ENCODE measurements at regions not wholly inside any gene's neighbourhood (a gene's known extent, or its start where the extent isn't known, plus 50 kb on each side); places are given as distances from the start of the nearest gene placed in this dataset.
A peak's percentile ranks its signal among the peaks of the same experiment; 100 is the strongest.
"Not testable (repeated sequence)": the region's sequence is repeated elsewhere in the genome, so short reads cannot be mapped to it uniquely, and the experiment has no call there.

- no peak for DNase-seq
Observed at GRCh38 chr6:91082311-91082832, 495.5 kb upstream of the MAP3K7 start.

GRCh38 chr6:91081452-91082067 is 494.7 kb upstream of the MAP3K7 start:
- peak; percentile 30 for DNase-seq

- DNase-seq: no peak
Observed at GRCh38 chr6:91080871-91081270, 494.0 kb upstream of the MAP3K7 start.

- no peak for DNase-seq
Observed at GRCh38 chr6:91079969-91080368, 493.1 kb upstream of the MAP3K7 start.

DNA sequence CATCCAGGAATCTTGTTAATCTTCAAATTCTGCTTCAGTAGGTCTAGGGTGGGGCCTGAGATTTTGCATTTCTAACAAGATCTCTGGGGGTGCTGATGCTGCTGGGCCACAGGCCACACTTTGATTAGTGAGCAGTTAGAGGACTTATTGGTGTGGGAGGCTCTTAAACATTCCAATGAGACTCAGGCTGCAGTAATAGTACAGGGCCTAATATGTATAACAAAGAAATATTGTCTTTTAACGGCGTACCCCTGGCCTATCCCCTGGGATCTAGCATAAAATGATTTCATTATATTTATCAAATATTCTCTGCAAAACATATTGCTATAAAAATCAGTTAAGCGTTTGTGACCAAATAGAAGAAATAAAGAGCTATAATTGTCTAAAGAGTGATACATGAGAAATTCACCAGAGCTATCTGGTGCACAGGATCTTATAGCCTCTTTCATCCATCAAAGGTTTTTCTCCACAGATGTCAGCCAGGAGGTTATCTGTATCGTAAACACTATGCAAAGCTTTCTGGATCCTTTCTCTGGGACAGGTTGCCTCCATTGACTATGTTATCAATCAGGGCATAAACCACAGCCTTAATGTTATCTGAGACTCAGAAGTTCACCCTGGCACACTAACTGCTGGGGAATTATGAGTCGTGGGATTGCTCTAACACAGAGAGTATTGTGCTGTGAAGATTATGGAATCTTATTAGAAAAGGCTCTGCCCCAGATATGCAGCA is 488.5 kb upstream of the MAP3K7 start:
- DNase-seq: no peak

DNA sequence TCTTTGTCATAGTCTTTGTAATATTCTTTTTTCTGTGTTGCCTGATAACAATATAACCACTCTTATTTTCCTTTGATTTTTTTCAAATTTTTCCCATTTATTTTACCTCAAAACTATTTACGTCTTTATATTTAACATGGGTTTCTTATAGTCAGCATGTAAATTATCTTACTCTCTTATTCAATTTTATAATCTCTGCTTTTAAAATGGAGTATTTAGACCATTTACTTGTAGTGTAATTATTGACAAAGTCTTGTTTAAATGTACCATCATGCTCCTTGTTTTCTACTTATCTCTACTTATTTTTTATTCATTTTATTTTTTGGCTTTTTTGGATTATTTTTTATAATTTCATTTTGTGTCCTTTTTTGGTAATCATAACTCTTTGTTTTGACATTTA is 476.5 kb upstream of the MAP3K7 start:
- no peak for DNase-seq

GRCh38 chr6:91057689-91058088 is 470.8 kb upstream of the MAP3K7 start:
- DNase-seq: no peak

- no peak for DNase-seq
Observed at GRCh38 chr6:91055959-91056358, 469.1 kb upstream of the MAP3K7 start.

DNA sequence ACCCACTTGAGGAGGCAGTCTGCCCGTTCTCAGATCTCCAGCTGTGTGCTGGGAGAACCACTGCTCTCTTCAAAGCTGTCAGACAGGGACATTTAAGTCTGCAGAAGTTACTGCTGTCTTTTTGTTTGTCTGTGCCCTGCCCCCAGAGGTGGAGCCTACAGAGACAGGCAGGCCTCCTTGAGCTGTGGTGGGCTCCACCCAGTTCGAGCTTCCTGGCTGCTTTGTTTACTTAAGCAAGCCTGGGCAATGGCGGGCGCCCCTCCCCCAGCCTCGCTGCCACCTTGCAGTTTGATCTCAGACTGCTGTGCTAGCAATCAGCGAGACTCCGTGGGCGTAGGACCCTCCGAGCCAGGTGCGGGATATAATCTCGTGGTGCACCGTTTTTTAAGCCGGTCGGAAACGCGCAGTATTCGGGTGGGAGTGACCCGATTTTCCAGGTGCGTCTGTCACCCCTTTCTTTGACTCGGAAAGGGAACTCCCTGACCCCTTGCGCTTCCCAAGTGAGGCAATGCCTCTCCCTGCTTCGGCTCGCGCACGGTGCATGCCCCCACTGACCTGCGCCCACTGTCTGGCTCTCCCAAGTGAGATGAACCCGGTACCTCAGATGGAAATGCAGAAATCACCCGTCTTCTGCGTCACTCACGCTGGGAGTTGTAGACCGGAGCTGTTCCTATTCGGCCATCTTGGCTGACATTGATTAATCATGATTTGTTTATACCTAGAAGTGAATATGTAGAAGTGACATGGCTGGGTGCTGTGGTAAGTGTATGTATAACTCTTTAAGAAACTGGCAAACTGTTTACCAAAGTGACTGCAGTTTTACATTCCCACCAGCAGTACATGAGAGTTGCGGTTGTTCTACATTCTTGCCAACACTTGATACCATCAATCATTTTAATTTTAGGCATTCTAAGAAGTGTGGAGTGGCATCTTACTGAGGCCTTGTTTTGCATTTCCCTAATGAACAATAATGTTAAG is 465.9 kb upstream of the MAP3K7 start:
- DNase-seq: not testable (repeated sequence)

DNA sequence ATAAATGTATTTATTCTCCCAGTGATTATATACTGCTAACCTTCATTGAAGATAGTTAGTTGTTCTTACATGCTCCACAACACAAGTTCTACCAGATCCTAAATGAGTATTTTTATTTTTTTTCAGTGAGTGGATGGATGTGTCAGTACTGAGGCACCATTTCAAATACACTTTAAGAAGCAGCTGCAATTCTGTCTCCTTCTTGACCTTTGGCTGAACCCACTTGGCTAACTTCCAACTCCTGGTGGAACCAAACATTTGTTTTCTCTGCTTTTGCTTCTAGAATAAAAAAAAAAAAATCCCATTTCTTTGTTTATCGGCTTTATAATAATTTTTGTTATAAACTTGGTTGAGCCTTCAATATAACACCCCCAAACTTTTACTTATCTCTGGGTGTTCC is 458.3 kb upstream of the MAP3K7 start:
- DNase-seq: no peak

GRCh38 chr6:91043751-91044150 is 456.9 kb upstream of the MAP3K7 start:
- DNase-seq: no peak

GRCh38 chr6:91042656-91043055 is 455.8 kb upstream of the MAP3K7 start:
- DNase-seq: no peak

DNA sequence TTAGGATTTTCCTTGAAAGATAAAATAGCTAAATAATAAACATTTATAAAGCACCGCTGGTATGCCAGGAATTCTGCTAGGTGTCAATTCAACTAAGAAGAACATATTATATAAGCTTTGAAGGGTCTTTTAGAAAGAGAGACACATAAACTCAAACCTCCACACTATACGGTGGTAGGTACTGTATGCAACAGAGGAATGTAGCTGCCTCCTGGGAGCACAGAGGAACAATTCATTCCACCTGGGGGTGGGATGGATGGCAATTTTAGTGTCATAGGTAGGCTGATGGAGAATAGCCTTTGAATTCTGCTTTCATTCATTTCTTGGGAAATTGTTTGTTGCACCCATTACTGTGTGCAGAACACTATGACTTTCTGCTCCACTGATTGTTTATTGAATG is 447.1 kb upstream of the MAP3K7 start:
- DNase-seq: no peak

- no peak for DNase-seq
Observed at GRCh38 chr6:91031581-91031980, 444.7 kb upstream of the MAP3K7 start.

GRCh38 chr6:91029211-91029610 is 442.3 kb upstream of the MAP3K7 start:
- peak; percentile 10 for DNase-seq

GRCh38 chr6:91023529-91023928 is 436.7 kb upstream of the MAP3K7 start:
- DNase-seq: no peak

- DNase-seq: no peak
Observed at GRCh38 chr6:91020744-91021143, 433.9 kb upstream of the MAP3K7 start.

DNA sequence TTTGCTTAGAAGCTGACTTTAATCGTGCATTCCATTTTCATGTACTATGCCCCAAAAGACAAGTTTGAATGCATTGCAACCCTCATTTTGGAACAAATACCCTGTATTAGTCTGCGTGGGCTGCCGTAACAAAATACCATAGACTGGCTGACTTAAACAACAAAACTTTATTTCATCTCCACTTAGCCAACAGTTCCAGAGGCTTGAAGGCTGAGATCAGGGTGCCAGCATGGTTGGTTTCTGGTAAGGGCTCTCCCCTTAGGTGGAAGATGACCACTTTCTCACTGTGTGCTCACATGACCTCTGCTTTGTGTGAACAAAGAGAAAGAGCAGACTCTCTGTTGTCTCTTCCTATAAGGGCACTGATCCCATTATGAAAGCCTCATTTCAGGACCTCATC is 431.7 kb upstream of the MAP3K7 start:
- no peak for DNase-seq

GRCh38 chr6:91013511-91013910 is 426.6 kb upstream of the MAP3K7 start:
- no peak for DNase-seq

DNA sequence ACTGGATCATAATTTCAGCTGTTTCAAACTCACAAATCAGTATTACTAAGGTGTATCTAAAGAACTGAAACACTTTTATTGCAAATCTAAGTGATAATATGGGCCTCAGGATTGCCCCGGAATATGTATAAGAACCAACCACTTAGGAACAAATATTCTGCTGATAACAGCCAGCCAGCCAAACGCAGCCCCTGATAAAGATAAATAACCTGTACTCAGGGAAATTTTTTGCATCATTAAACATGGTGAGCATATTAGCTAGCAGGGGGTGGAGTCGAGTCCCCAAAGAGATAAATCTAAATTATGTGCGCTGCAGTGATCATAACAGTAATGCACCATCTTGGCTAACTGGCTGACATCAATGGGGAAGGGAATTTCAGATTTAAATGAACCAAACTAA is 410.2 kb upstream of the MAP3K7 start:
- no peak for DNase-seq

DNA sequence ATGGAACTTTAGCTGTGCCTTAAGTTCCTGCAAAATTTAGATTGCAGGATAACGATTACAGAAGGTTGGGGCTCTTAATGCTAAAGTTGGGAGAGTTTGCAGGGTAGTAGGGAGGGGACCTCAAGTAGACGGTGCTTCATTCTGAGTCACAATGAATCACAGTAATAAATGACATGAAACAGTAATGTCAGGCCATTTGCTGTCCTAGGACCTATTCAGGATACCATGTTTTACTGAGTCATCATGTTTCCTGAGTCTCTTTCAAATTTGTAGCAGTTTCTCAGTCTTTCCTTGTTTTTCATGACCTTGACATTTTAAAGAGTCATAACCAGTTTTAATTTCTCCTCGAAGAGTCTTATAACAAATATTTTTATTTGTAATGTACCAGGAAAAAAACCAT is 406.9 kb upstream of the MAP3K7 start:
- DNase-seq: no peak

GRCh38 chr6:90989763-90990162 is 402.9 kb upstream of the MAP3K7 start:
- DNase-seq: no peak

- no peak for DNase-seq
Observed at GRCh38 chr6:90984066-90984465, 397.2 kb upstream of the MAP3K7 start.

All from NCI-H146 (cell line).